Subcutaneous abdominal adipose tissue (tissue), 5 donors: ENCODE measurements at regions not wholly inside any gene's neighbourhood (a gene's known extent, or its start where the extent isn't known, plus 50 kb on each side); places are given as distances from the start of the nearest gene placed in this dataset.

Experiments used
- H3K27ac ChIP-seq: one replicate; pipeline ENCODE4 v1.7.0; 2013; ENCODE audit warnings: low read depth, mild to moderate bottlenecking, inconsistent platforms, low read length, moderate library complexity
- H3K27me3 ChIP-seq, 5 donors: one replicate each; pipeline ENCODE4 v1.7.0; 2013; ENCODE audit warnings: low read length in 5 of 5, inconsistent platforms in 1 of 5; ENCODE audit not compliant: control insufficient read depth in 5 of 5, insufficient read depth in 4 of 5
- H3K36me3 ChIP-seq, 5 donors: one replicate each; pipeline ENCODE4 v1.7.0; 2013; ENCODE audit warnings: low read length in 5 of 5; ENCODE audit not compliant: control insufficient read depth in 5 of 5, insufficient read depth in 5 of 5
- H3K4me1 ChIP-seq, 5 donors: one replicate each; pipeline ENCODE4 v1.7.0; 2013; ENCODE audit warnings: low read length in 5 of 5, mild to moderate bottlenecking in 3 of 5, moderate library complexity in 1 of 5; ENCODE audit not compliant: control insufficient read depth in 5 of 5, insufficient read depth in 5 of 5
- H3K4me3 ChIP-seq, 5 donors: one replicate each; pipeline ENCODE4 v1.7.0; 2013; ENCODE audit warnings: low read length in 5 of 5, low read depth in 1 of 5
- H3K9ac ChIP-seq, 5 donors: one replicate each; pipeline ENCODE4 v1.7.0; 2013; ENCODE audit warnings: low read length in 5 of 5, mild to moderate bottlenecking in 4 of 5, moderate library complexity in 3 of 5
- H3K9me3 ChIP-seq, 5 donors: one replicate each; pipeline ENCODE4 v1.7.0; 2013; ENCODE audit warnings: low read length in 5 of 5; ENCODE audit not compliant: control insufficient read depth in 5 of 5
- donor health status: healthy.
- donor health status: healthy.
- donor health status: healthy.
- donor health status: healthy.
- donor health status: healthy.

- Histone ChIP-seq H3K9ac (no peak overlapping the region), H3K27ac (no peak overlapping the region), H3K27me3 (no peaks in the 10 kb centered on the region), H3K4me1 (peaks cover 0 to 13% (median 10%) of the 10 kb centered on the region in 5 donors), H3K9me3 (no peaks in the 10 kb centered on the region), H3K36me3 (no peaks in the 10 kb centered on the region), H3K4me3 (no peak overlapping the region)
Observed at GRCh38 chr2:101538076-101538475, 63.2 kb upstream of the RFX8 start.

GRCh38 chr2:101534149-101534611 is 59.3 kb upstream of the RFX8 start:
- Histone ChIP-seq H3K4me3 (no peak overlapping the region), H3K9ac (no peak overlapping the region), H3K4me1 (peaks cover 0 to 10% (median 8%) of the 10 kb centered on the region in 5 donors), H3K27me3 (no peaks in the 10 kb centered on the region), H3K9me3 (no peaks in the 10 kb centered on the region), H3K36me3 (no peaks in the 10 kb centered on the region), H3K27ac (peak overlapping the region; percentile 45)

GRCh38 chr2:101533561-101534148 is 58.7 kb upstream of the RFX8 start:
- no peaks in the 10 kb centered on the region for H3K36me3 ChIP-seq
- H3K4me3 ChIP-seq = no peak overlapping the region
- H3K9me3 ChIP-seq = no peaks in the 10 kb centered on the region
- H3K4me1 ChIP-seq = peaks cover 0 to 10% (median 8%) of the 10 kb centered on the region in 5 donors
- H3K27ac ChIP-seq = peak overlapping the region; percentile 45
- no peak overlapping the region for H3K9ac ChIP-seq
- H3K27me3 ChIP-seq = no peaks in the 10 kb centered on the region

DNA sequence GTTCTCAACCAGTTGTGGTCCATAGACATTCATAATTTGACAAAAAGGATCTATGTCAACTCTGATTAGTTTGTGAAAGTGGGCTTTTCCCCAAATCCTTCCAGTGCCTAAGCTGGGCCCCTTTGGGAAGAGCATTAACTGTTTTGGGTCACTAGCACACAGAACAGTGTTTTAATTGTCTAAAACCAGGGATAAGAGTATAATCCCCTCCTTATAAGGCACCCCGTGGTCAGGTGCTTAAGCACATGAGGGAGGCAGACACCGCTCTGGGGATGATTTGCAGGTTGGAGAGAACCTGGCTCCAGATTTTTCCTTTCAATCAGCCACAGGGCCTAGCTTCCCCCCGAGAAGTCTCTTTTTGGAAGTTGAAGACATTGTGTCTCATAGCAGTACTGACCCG is 53.6 kb upstream of the RFX8 start:
- Histone ChIP-seq H3K27ac (no peak overlapping the region), H3K36me3 (no peaks in the 10 kb centered on the region), H3K9ac (no peak overlapping the region)

GRCh38 chr2:101524806-101525430 is 50.0 kb upstream of the RFX8 start:
- no peak overlapping the region for H3K9ac ChIP-seq
- H3K27me3 ChIP-seq = no peaks in the 10 kb centered on the region
- no peaks in the 10 kb centered on the region for H3K36me3 ChIP-seq
- H3K9me3 ChIP-seq = no peaks in the 10 kb centered on the region
- H3K4me1 ChIP-seq = peaks cover 0 to 11% (median 9%) of the 10 kb centered on the region in 5 donors
- no peak overlapping the region for H3K4me3 ChIP-seq
- H3K27ac ChIP-seq = no peak overlapping the region

More for the DNA sequence above, 53.6 kb upstream of the RFX8 start:
- Histone ChIP-seq H3K4me1 (peaks cover 0 to 9% (median 0%) of the 10 kb centered on the region in 5 donors), H3K9me3 (no peaks in the 10 kb centered on the region), H3K27me3 (no peaks in the 10 kb centered on the region), H3K4me3 (no peak overlapping the region)
